Epithelial cell of esophagus (primary cell): ENCODE measurements at regions not wholly inside any gene's neighbourhood (a gene's known extent, or its start where the extent isn't known, plus 50 kb on each side); places are given as distances from the start of the nearest gene placed in this dataset.

Source experiments
- DNase-seq: peaks from one replicate; pipeline ENCODE4 v3.0.0; 2010; ENCODE audit warnings: low read depth
- H3K4me3 ChIP-seq: 2 replicates; pipeline ENCODE4 v1.5.1; 2011; ENCODE audit warnings: mild to moderate bottlenecking, low read length, control low read depth
- TF ChIP-seq, protein P1 (sequence below): IDR thresholded peaks from 2 replicates; pipeline ENCODE4 v1.5.1; 2011; ENCODE audit warnings: low read depth, mild to moderate bottlenecking, low read length, control low read depth, inconsistent platforms; ENCODE audit not compliant: insufficient read depth; ENCODE audit errors: missing control alignments

DNA sequence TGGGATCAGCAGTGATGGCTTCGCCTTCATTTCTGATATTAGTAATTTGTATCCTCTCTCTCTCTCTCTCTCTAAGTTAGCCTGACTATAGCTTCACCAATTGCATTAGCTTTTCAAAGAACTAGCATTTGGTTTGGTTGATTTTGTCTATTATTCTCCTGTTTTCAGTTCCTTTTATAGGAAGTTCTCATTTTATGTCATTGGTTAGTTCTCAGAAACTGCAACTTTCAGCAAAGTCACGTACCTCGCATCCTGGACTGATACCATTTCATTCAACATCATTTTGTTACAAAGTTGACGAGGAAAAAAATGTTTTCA is 450.8 kb downstream of the EIPR1 start:
- DNase-seq = no peak
- no peak overlapping the region for H3K4me3 ChIP-seq
- TF ChIP-seq, protein P1, sequence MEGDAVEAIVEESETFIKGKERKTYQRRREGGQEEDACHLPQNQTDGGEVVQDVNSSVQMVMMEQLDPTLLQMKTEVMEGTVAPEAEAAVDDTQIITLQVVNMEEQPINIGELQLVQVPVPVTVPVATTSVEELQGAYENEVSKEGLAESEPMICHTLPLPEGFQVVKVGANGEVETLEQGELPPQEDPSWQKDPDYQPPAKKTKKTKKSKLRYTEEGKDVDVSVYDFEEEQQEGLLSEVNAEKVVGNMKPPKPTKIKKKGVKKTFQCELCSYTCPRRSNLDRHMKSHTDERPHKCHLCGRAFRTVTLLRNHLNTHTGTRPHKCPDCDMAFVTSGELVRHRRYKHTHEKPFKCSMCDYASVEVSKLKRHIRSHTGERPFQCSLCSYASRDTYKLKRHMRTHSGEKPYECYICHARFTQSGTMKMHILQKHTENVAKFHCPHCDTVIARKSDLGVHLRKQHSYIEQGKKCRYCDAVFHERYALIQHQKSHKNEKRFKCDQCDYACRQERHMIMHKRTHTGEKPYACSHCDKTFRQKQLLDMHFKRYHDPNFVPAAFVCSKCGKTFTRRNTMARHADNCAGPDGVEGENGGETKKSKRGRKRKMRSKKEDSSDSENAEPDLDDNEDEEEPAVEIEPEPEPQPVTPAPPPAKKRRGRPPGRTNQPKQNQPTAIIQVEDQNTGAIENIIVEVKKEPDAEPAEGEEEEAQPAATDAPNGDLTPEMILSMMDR = no peak

DNA sequence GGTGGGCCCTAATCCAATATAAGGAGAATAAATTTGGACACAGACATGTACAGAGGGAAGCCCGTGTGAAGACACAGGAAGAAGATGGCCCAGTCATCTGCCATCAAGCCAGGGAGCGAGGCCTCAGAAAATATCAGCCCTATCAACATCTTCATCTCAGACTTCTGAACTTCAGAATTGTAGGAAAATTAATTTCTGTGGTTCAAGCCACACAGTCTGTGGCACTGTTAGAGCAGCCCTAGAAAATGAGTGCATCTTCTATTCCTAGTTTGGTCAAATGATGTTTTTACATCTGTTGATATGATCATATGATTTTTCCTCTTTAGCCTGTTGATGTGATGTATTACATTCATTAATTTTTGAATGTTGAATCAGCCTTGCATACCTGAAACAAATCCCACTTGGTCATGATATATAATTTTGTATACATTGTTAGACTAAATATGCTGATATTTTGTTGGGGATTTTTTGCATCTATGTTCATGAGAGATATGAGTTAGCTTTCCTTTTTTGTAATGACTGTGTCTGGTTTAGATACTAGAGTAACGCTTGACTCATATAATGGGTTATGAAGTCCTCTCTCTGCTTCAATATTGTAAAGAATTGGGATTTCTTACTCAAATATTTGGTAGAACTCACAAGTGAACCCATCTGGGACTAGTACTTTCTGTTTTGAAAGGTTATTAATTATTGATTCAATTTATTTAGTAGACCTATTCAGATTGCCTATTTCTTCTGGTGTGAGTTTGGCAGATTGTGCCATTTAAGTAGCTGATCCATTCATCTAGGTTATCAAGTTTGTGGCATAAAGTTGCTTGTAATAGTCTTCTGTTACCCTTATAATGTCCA is 451.4 kb downstream of the EIPR1 start:
- TF ChIP-seq, protein P1 = no peak
- no peak overlapping the region for H3K4me3 ChIP-seq
- DNase-seq = no peak

DNA sequence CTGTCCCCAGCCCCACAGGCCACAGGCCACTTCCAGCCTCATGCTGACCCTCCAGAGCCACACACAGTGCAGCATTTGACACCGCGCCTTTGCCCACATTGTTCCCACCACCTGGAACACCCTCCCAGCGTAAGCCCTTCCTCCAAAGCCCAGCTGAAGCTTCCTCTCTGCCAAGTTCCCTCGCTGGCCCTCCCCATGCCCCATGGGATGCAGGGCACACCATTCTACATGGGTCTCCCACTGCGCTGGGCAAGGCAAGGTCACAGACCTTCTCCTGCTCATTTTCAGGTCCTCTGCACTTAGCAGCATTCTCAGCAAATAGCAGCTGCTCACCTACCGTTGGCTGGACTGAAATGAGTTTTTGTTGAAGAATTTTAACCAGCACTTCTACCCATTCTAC is 455.5 kb downstream of the EIPR1 start:
- TF ChIP-seq, protein P1 = no peak
- no peak for DNase-seq
- no peak overlapping the region for H3K4me3 ChIP-seq

DNA sequence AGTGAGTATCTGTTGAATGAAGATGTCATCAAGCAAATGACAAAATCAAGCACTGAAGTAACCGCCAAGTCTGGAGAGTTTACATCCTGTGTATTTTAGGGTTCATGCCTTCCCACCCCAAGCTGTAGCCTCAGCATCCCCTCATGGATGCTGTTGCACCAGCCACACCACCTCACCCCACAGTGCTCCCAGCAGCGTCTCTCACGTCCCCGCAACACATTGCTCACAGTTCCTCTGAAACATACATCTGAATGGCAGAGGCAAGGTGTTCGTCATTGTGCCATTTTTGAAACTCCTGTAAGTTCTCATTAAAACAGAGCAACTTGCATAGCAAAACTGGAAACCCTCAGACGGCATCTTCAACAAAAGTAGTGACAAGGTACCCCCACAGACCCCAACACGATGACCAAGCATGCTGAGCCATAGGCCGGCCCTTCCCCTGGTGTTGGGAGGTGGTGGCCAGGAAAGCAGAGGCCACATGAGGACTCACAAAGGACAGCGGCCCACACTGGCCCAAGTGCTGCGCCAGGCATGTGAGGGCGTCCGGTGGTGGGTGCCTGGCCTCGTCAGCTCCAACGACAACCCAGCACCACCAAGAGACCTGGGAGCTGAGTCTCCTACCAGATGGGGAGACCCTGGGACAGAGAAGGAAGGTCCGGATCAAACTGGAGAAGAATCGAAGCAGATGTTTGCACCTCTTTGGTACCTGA is 456.5 kb downstream of the EIPR1 start:
- TF ChIP-seq, protein P1 = no peak
- H3K4me3 ChIP-seq = no peak overlapping the region
- DNase-seq = no peak

DNA sequence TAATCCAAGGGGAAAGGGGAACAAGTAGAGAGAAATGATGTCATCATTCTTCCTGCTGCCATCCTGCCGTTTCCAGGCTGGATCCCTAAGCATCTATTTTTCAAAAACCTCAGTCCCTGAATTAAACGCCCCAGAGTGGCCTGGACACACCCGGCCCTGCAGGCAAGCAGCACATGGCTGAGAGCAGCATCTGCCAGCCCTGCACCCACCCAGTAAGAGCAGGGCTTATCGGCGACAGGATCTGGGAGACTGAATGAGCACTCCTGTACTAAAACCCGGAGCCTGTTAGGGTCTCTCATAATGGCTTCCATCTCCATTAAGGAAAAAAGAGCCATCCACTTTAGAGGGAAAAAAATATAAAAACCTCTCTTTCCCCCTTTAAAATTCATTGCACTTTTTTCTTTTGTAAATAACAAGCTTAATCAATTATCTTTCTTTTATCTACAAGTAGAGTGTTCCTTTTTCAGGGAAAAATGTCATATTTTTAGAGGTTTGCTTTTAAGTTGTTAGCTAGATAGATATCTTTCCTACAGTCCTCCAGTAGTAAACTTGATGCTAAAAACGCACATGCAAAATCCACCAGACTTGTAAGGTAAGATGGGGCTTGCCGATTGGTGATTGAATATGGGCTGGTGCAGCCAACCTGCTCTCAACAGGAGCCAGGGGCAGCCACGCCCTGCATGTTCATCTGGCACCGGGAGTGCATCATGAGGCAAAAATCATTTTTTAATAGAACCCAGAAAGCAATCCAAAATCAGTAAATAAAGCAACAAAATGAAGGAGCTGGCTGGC is 457.8 kb downstream of the EIPR1 start:
- TF ChIP-seq, protein P1 = no peak
- no peak for DNase-seq

DNA sequence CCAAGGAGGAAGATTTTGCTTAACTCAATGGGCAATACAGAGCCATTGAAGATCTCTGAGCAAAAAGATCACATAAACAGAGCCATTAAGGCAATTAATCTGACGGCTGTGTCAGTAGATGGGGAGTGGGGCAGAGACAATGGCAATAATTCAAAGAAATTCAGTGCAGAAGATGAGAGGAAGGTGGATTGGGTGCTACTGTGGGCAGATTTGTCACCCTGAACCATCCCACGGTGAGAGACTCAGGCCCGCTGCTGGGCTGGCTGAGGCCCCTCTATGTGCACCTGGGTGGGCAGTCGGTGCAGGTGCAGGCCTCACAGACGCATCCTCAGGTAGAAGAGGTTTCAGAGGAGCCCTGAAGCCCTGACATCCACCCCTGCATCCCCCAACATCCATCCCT is 458.6 kb downstream of the EIPR1 start:
- TF ChIP-seq, protein P1 = no peak
- H3K4me3 ChIP-seq = no peak overlapping the region
- no peak for DNase-seq

More for the DNA sequence above, 457.8 kb downstream of the EIPR1 start:
- H3K4me3 ChIP-seq = no peak overlapping the region
